NCI-H1694 treated with DMSO at 0.1 percent for 48 hours (cell line): ENCODE measurements at regions not wholly inside any gene's neighbourhood (a gene's known extent, or its start where the extent isn't known, plus 50 kb on each side); places are given as distances from the start of the nearest gene placed in this dataset.
A peak's percentile ranks its signal among the peaks of the same experiment; 100 is the strongest.

Experiments
- DNase-seq: peaks from one replicate; lab custom pipeline; 2025; lab: John Stamatoyannopoulos, UW

GRCh38 chr10:83880252-83880791, 259.0 kb upstream of the GHITM start:
- DNase-seq: no peak

DNA sequence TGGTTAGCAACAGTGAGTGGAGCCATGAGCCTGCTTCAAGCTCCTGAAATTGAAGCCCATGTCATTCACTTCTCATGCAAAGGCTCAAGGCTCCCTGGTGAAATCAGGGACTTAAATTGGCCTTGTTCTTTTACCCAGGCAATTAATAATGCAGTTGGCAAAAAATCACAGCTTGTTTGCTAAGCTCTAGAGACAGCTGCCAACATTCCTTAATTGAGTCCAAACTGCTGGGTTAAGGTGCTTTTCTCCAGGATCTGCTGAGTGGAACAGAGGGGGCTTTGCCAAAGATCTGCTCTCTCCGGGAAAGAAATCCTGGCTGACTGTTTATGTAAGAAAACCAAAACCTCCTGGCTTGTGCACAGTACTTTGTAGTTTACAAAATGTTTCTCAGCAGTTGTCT, 257.6 kb upstream of the GHITM start:
- peak; percentile 31 for DNase-seq

GRCh38 chr10:83886871-83887270, 252.4 kb upstream of the GHITM start:
- DNase-seq: no peak

- no peak for DNase-seq
Observed at GRCh38 chr10:83892737-83893136, 246.6 kb upstream of the GHITM start.

DNA sequence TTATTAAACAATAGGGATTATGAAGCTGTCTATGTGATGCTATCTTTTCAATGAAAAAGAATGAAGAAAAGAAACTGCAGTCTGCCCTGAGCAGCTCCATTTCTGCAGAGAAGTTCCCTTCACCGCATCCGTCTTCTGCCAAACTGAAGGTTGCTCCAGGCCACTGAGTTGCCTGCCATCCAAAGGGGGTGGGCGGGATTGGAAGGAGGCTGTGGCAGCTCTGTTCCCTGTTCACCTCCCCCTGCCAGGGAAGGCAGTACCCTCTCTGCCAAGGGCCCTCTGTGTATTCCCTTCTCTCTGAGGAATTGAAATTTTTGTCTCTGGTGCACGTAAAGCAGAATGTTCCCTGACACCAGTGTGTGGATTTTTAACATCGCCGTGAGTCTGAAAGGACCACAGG, 243.1 kb upstream of the GHITM start:
- no peak for DNase-seq

- no peak for DNase-seq
Observed at GRCh38 chr10:83897626-83898025, 241.7 kb upstream of the GHITM start.

GRCh38 chr10:83908506-83908905, 230.8 kb upstream of the GHITM start:
- DNase-seq: no peak

GRCh38 chr10:83909001-83909400, 230.3 kb upstream of the GHITM start:
- DNase-seq: no peak

DNA sequence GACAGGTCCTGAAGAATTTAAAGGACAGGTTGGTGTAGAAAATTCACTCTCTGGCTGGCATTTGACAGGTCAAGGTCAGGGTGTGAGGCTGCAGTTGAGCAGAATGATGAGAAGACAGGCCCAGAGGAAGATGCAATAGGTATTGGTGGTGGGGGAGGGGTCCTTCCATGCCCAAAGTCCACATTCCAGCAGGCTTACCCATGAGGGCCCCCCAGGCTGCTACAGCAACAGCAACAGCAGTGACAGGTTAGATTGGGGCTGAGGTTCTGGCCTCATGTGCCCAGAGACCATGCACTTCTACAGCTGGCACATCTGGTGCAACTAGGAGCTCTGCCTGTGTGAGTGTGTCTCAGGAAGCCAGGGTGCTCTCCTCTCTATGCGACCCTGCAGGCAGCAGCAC, 223.5 kb upstream of the GHITM start:
- no peak for DNase-seq

DNA sequence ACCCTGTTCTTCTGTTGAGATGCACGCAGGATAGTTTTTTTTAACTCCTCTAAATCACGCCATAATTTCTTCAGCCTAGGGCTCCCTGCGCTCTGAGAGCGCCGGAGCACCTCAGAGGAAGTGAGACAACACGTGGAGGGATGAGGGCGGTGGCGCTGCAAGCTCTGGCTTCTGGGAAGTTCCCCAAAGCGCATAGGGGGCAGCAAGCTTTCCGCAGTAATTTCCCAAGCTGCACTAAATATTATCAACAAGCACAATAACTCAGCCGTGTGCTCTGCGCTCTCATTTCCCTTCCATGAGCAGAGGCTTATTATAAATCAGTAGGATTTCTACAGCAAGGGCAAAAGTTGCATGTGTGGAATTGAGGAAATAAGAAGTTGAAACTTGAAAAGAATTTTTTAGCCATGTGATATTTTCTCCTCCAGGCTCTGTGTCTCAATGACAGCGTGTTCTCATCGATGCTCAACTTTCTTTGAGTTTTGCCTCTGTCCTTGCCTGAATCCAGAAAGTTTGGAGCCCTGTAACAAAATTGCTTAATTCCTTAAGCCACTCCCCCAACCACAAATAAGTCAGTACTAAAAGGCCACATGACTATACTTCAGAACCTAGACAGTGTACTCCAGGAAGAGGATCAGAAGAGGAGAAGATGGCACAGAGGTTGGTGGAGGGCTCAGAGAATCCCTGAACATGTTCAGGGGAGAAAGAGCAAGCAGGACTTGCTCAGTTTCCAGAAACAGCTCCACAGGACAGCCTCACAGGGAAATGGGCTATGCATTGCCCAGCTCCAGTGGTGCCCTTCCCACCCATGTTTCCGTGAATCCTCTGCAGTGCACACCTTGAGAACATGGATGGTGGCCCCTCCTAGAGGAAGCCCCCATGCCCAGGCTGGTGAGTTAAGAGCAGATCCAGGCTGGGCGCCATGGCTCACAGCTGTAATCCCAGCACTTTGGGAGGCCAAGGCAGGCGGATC, 221.5 kb upstream of the GHITM start:
- peak; percentile 3 for DNase-seq

DNA sequence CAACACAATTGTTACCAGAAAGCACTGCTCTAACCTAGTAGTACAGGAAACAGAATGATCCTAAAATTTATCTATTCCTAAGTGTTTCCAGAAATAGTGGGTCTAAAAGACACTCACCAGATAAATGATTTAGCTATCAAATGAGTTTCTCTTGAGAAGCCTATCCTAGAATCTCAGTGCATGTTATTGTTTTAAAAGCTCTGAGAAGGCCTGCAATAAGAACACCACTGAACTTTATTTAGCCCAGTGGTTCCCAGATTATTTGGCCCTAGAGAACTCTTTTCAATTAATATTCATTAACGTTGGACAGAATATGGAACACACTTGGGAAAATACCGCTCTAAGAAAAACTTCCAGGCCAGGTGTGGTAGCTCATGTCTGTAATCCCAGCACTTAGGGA, 220.1 kb upstream of the GHITM start:
- DNase-seq: no peak

DNA sequence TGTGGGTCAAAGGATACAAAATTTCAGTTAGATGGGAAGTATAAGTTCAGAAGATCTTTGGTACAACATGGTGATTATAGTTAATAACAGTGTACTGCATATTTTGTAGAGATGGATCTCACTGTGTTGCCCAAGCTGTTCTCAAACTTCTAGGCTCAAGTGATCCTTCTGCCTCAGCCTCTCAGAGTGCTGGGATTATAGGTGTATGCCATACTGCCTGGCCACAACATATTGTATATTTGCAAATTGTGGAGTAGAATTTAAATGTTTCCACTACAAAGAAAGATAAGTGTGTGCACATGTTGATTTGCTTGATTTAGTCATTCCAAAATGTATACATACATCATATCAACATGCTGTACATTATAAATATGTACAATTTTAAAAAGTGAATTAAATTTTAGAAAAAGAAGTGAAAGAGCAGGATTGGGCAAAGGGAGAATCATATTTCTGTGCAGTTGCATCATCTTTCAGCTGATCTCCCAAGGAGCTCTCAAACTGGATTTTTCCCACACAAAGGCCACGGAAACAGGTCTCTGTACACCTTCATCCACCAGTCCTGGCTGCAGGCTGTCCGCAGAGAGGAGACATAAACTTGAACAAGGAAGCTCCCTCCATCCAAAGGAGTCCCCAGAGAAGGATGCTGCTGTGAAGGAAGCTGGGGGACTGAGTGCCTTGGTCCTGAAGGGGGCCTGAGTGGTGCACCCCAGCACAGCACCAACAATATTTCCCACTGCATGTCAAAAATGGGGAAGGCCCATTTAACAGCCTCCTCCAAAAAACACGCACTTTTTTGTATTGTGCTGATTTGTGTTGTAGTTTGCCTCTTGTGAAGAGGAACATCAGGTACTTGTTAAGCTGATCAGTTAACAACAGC, 217.1 kb upstream of the GHITM start:
- DNase-seq: no peak

DNA sequence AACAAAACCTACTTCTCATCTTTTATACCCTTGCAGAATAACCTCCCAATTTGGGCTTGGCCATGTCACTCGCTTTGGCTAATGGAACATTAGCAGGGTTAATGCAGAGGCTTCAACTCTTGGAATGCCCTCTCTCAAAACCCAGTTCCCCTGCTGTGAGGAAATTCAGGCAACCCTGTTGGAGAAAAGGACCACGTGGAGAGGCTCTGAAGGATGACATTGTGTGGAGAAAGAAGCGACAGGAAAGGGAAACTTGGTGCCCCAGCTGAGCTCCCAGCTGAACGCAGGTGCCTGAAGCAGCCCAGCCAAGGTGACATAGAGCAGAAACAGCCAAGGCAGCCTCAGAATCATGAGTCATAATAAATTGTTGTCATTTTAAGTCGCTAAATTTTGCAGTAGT, 214.2 kb upstream of the GHITM start:
- DNase-seq: no peak

DNA sequence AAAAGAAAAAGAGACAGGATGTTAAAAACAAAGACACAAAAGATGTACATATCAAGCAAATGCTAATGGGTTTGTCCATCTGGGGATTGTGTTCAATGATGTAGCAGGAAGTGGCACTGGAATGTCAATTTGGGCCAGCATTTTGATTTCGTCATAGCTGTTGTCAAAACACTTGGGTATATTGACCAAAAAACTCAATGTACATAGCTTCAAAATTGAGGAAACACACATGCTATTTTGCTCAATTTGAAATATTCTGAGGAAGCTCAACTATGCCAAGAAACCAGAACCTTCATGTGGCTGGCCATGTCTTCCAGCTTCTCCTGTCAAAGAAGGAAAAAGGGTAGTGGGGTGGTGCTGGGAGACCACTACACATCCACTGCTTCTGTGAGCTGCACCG, 212.7 kb upstream of the GHITM start:
- no peak for DNase-seq

DNA sequence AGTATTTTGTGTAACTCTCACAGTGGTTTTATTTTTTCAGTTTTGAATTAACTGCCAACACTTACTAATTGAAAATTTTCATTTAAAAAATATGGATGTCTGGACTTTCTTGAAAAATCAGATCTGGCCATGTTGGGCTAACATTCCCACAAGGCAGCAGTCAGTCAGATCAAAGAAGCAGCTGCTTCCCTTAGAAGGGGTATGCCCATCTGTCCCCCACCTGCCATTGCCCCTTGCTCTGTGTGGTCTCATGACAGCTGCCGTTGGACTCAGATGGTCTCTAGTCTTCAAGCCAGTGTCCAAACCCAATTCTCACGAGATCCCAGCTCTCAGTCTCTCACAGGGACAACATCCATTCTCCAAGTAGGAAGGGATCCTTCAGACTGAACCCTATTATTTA, 212.1 kb upstream of the GHITM start:
- no peak for DNase-seq

GRCh38 chr10:83929399-83929798, 209.9 kb upstream of the GHITM start:
- DNase-seq: no peak

DNA sequence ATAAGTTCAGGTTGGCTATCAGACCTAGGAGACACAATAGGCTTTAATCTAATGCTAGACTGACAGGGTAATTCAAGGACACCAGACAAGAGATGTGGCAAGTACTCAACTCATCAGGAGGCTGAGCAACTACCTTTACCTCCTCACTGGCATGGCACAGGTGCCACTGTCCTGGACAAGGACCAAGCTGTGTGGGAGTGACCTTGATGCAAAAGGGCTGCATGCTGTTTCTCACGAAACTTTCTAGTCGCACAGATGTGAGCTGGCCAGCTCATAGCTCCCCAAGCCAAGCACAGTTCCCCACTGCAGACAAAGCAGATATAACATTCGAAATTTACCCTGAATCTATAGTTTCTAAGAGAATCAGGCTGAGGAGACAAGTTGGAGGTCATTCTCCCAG, 207.6 kb upstream of the GHITM start:
- DNase-seq: no peak

GRCh38 chr10:83932245-83932644, 207.1 kb upstream of the GHITM start:
- DNase-seq: no peak

GRCh38 chr10:83934062-83934461, 205.2 kb upstream of the GHITM start:
- no peak for DNase-seq

DNA sequence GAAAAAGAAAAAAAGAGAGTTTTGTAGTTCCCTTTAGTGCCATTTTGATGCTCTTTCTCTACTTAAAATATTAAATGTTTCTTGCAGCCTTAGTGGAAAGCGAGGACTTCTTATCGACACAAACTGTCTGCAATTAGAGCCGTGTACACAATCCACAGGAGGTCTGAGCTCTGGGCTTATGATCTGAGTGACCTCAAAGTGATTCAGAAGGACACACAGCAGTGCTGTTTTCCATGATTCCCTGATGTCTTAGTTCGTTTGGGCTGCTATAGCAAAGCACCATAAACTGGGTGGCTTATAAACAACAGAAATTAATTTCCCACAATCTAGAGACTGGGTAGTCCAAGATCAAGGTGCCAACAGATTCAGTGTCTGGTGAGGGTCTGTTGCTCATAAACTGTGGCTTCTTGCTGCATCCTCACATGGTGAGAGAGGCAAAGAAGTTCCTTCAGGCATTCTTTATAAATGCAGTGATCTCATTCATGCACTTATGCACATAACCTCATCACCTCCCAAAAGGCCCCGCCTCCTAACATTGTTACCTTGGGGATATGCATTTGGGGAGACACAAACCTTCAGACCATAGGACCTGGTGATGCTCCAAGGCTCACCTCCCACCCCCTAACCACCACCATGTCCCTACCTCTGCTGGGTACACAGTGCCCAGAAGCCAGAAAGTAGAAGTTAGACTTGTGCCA, 204.5 kb upstream of the GHITM start:
- no peak for DNase-seq

- DNase-seq: no peak
Observed at GRCh38 chr10:83935339-83935736, 204.0 kb upstream of the GHITM start.

GRCh38 chr10:83935911-83936310, 203.4 kb upstream of the GHITM start:
- DNase-seq: no peak
